Calu3 (cell line): ENCODE measurements at regions not wholly inside any gene's neighbourhood (a gene's known extent, or its start where the extent isn't known, plus 50 kb on each side); places are given as distances from the start of the nearest gene placed in this dataset.

ENCODE experiments used
- BruUV-seq: library from RNA; stranded (reverse); fragments of 400-500 nt; replicated peaks from 2 replicates; lab custom pipeline; 2021; lab: Mats Ljungman, UMichigan
- CTCF ChIA-PET: fragments of 300-600 bp; sonication (Branson Sonifier 250); formaldehyde crosslinking; loops from one replicate; lab custom pipeline; 2022; ENCODE audit warnings: antibody characterized with exemption; lab: Charles Lee
- DNase-seq: peaks from one replicate; pipeline ENCODE4 v3.0.0; 2022
- H3K27ac Mint-ChIP-seq: one replicate; pipeline ENCODE4 v1.8.0; 2022; ENCODE audit warnings: mixed read lengths; ENCODE audit not compliant: unreplicated experiment
- H3K27me3 Mint-ChIP-seq: one replicate; pipeline ENCODE4 v1.8.0; 2022; ENCODE audit warnings: mixed read lengths; ENCODE audit not compliant: unreplicated experiment
- H3K36me3 Mint-ChIP-seq: one replicate; pipeline ENCODE4 v1.8.0; 2022; ENCODE audit warnings: mild to moderate bottlenecking, moderate library complexity, mixed read lengths; ENCODE audit not compliant: insufficient read depth, unreplicated experiment
- H3K4me1 Mint-ChIP-seq: one replicate; pipeline ENCODE4 v1.8.0; 2022; ENCODE audit warnings: mild to moderate bottlenecking, low read depth, mixed read lengths; ENCODE audit not compliant: unreplicated experiment
- H3K4me3 Mint-ChIP-seq: one replicate; pipeline ENCODE4 v1.8.0; 2022; ENCODE audit warnings: mild to moderate bottlenecking, low read depth, moderate library complexity, mixed read lengths; ENCODE audit not compliant: unreplicated experiment
- H3K9me3 Mint-ChIP-seq: one replicate; pipeline ENCODE4 v1.8.0; 2022; ENCODE audit warnings: low read depth, mixed read lengths; ENCODE audit not compliant: unreplicated experiment
- intact Hi-C: fragments of 100-400 bp; cut with micrococcal nuclease; formaldehyde crosslinking; loops from one replicate; pipeline ENCODE4 v1.10.0; 2022; ENCODE audit not compliant: unreplicated experiment
- TF ChIP-seq, protein P1 (sequence below): fragments of 200-600 bp; IDR thresholded peaks from one replicate; pipeline ENCODE4 v1.8.0; 2022; ENCODE audit warnings: antibody characterized with exemption; ENCODE audit not compliant: unreplicated experiment

DNA sequence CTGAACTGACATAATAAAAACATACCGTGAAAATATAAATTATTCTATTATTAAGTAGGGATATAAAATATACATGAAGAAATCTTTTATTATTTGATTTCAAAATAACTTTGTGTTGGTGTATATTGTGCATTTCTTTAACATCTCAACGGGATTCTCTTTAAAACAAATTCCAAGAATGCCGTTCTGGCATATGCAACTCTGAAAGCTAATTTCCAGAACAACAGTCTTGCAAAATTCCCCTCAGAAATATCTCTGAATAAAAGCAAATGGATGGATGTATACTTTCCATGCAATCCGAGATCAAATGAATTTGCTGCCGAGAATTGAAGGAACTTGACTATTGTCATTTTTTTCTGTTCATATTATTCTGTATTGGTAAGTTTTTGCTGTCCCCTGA is 1579.8 kb downstream of the PCDH9 start:
- CTCF ChIA-PET: no interaction called here
- BruUV-seq: no TSS peak

DNA sequence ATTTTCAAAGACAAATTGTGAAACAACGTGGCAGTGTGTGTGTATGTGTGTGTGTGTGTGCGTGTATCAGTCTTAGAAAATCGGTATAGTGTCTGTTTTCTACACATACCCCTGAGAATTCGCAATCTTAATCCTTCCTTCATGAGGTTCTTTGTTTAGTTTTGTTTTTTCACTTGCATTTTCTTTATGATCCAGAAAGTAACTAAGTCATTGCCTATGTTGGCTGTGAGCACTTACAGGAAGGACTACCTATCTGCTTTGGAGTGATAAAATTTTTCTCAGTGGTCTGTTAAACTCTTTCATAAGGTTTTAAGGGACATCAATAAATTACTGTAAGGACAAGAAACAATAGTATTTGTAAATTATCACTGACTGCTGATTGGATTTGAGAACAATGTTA is 1587.1 kb downstream of the PCDH9 start:
- TF ChIP-seq, protein P1, sequence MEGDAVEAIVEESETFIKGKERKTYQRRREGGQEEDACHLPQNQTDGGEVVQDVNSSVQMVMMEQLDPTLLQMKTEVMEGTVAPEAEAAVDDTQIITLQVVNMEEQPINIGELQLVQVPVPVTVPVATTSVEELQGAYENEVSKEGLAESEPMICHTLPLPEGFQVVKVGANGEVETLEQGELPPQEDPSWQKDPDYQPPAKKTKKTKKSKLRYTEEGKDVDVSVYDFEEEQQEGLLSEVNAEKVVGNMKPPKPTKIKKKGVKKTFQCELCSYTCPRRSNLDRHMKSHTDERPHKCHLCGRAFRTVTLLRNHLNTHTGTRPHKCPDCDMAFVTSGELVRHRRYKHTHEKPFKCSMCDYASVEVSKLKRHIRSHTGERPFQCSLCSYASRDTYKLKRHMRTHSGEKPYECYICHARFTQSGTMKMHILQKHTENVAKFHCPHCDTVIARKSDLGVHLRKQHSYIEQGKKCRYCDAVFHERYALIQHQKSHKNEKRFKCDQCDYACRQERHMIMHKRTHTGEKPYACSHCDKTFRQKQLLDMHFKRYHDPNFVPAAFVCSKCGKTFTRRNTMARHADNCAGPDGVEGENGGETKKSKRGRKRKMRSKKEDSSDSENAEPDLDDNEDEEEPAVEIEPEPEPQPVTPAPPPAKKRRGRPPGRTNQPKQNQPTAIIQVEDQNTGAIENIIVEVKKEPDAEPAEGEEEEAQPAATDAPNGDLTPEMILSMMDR: no peak
- DNase-seq: no peak
- intact Hi-C loops: no loop called here
- CTCF ChIA-PET: no interaction called here
- Mint-ChIP-seq H3K4me1 (no peaks in the 10 kb centered on the region), H3K4me3 (no peak overlapping the region), H3K27ac (no peak overlapping the region), H3K27me3 (no peaks in the 10 kb centered on the region), H3K36me3 (no peaks in the 10 kb centered on the region), H3K9me3 (no peaks in the 10 kb centered on the region)
- no TSS peak for BruUV-seq

More for the DNA sequence above, 1579.8 kb downstream of the PCDH9 start:
- no peak overlapping the region for H3K27ac Mint-ChIP-seq
- H3K4me1 Mint-ChIP-seq: no peaks in the 10 kb centered on the region
- no peaks in the 10 kb centered on the region for H3K27me3 Mint-ChIP-seq
- intact Hi-C loops: loop anchor here (10.0 kb wide), 1 partner anchor 1584 kb away; the partner anchor contains the start of gene PCDH9
- TF ChIP-seq, protein P1: no peak
- no peak overlapping the region for H3K4me3 Mint-ChIP-seq
- no peak for DNase-seq
- no peaks in the 10 kb centered on the region for H3K9me3 Mint-ChIP-seq
- H3K36me3 Mint-ChIP-seq: no peaks in the 10 kb centered on the region

DNA sequence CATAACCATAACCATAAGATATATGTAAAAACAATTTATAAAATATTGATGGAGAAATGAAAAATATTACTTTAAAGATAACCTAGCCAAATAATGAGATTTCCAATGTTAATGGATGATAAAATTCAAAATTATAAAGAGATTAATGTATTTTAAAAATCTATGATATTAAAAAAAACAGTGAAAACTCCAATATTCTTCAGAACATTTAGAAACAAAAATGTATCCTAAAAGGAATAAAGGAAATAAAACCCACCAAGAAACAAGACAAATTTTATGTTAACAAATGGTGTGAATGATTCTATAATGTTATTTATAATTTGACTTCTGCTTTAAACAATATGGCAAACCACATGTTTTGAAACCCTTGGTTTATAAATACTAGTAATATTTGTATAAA is 1587.8 kb downstream of the PCDH9 start:
- intact Hi-C loops: no loop called here
- H3K4me1 Mint-ChIP-seq: no peaks in the 10 kb centered on the region
- no peaks in the 10 kb centered on the region for H3K9me3 Mint-ChIP-seq
- H3K27ac Mint-ChIP-seq: no peak overlapping the region
- BruUV-seq: no TSS peak
- H3K4me3 Mint-ChIP-seq: no peak overlapping the region
- DNase-seq: no peak
- CTCF ChIA-PET: no interaction called here
- H3K27me3 Mint-ChIP-seq: no peaks in the 10 kb centered on the region
- TF ChIP-seq, protein P1: no peak
- H3K36me3 Mint-ChIP-seq: no peaks in the 10 kb centered on the region

DNA sequence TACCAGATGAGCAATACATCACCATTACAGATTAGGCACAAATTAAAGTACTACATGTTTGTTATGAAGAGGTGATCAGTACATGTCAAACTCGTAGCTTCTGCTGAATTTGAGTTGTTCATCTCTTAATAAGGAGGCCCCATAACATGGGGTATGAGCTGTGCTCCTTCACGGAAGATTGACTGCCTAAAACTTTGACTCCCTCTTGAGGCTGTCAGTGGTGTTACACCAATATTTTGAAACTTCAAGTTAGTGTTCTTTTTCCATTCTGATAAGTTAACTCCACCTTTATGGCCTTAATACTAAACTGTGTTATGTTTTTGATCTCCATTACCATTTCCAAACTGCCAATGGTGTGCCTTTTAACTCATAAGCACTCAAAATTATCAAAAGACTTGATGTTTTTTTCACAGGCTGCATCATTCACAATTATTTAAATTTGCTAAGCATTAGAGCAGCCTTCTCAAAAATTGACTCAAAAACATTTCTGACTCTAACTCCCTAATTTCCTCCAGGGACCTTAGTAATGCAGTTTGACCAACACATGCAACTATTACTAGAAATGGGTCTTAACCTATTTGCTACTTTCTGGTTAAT is 1591.5 kb downstream of the PCDH9 start:
- Mint-ChIP-seq H3K4me1 (no peaks in the 10 kb centered on the region), H3K9me3 (no peaks in the 10 kb centered on the region), H3K27me3 (no peaks in the 10 kb centered on the region), H3K27ac (no peak overlapping the region), H3K4me3 (no peak overlapping the region), H3K36me3 (no peaks in the 10 kb centered on the region)
- DNase-seq: no peak
- BruUV-seq: no TSS peak
- intact Hi-C loops: no loop called here
- TF ChIP-seq, protein P1: no peak
- CTCF ChIA-PET: no interaction called here
